ENCODE measurements at regions not wholly inside any gene's neighbourhood (a gene's known extent, or its start where the extent isn't known, plus 50 kb on each side); places are given as distances from the start of the nearest gene placed in this dataset.

DNA sequence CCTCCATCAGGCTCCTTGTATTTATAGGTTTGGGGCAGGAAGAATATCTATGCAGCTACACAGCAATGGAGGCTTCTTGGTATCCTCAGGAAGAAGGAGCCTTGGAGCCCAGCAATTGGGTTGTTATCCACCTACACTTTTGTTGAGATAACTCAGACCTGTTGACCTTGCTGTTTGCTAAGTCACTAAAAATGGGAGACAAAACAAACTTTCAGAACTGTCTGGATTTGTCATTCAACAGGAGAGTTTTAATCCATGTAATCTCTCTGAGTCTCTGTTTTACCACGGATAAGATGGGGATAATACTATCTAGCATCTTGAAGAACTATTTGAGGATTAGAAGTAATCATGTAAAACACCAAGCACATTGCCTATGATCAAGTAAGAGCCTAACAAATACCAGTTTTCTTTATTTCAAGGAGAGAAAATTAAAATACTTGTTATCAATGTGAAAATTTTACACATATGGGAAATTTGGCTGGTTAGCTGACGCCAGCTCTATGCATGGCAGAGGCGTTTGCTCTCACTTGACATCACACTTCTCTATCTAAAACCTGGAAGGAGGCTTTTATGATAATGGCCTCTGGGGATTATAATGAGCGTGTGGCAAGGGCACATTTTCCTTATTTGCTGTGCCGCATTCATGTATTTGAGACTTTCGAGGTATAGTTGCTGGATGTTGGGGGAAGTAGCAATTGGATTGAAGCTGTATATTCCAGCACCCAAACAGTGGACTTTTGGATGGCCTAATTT is 215.6 kb downstream of the PDCD6IP start:
- H3K27ac ChIP-seq = peak overlapping the region; percentile 93
- DNase-seq = peak; percentile 56
- no peak overlapping the region for H3K4me3 ChIP-seq (ENCODE audit: low read depth, low read length)
- H3K9me3 ChIP-seq (ENCODE audit: severe bottlenecking) = no peaks in the 10 kb centered on the region
- TF ChIP-seq, protein P1, sequence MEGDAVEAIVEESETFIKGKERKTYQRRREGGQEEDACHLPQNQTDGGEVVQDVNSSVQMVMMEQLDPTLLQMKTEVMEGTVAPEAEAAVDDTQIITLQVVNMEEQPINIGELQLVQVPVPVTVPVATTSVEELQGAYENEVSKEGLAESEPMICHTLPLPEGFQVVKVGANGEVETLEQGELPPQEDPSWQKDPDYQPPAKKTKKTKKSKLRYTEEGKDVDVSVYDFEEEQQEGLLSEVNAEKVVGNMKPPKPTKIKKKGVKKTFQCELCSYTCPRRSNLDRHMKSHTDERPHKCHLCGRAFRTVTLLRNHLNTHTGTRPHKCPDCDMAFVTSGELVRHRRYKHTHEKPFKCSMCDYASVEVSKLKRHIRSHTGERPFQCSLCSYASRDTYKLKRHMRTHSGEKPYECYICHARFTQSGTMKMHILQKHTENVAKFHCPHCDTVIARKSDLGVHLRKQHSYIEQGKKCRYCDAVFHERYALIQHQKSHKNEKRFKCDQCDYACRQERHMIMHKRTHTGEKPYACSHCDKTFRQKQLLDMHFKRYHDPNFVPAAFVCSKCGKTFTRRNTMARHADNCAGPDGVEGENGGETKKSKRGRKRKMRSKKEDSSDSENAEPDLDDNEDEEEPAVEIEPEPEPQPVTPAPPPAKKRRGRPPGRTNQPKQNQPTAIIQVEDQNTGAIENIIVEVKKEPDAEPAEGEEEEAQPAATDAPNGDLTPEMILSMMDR (IDR thresholded peaks at IDR 0.05; ENCODE audit: low read depth, low read length) = no peak
- H3K27me3 ChIP-seq (ENCODE audit: insufficient read depth, low read depth, severe bottlenecking) = no peaks in the 10 kb centered on the region
- no peaks in the 10 kb centered on the region for H3K36me3 ChIP-seq

DNA sequence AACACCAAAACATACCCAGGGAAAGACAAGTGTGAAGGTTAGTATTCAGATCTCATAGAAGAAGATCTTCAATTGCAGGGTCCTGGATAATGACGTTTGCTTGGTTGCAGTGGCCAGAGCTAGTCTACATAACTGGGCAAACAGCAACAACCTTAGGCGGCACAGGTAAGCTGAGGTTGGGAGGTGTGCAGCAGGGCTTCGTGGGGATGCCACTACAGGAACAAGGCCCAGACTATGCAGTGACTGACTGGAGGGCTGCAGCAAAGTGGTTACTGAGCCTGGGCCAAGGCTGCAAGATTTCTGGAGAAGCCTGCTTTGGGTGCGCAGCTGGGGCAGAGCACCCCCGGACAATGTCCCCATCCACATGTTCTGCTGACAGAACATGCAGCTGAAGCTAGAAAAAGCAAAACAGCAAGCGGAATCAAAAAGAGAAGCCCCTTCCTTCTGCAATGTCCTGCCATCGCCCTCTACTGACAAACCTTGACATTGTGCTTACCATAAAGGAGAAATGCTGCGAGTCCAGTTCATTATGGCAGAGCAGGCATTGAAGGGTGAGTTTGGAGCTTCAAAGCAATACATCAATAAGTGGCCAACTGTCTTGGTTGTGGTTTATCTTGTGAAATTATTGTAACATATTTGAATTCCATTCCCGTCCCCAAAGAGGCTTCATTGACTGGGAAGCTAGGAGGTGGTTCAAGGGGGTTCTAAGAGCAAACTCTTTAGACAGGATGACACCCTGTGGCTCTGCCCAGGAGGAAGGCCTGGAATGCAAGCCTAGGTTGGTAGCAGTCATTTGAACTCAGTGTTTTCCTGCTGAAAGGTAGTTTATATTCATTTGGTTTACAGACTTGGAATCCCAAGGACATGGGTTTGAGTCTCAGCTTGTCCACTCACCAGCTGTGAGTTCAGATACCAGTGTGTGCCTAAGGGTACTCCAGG is 217.0 kb downstream of the PDCD6IP start:
- H3K4me3 ChIP-seq (ENCODE audit: low read depth, low read length) = no peak overlapping the region
- peak; percentile 73 for DNase-seq
- no peaks in the 10 kb centered on the region for H3K9me3 ChIP-seq (ENCODE audit: severe bottlenecking)
- no peaks in the 10 kb centered on the region for H3K36me3 ChIP-seq
- no peaks in the 10 kb centered on the region for H3K27me3 ChIP-seq (ENCODE audit: insufficient read depth, low read depth, severe bottlenecking)
- TF ChIP-seq, protein P1 (IDR thresholded peaks at IDR 0.05; ENCODE audit: low read depth, low read length) = peak; percentile 77
- H3K27ac ChIP-seq = peak overlapping the region; percentile 93

DNA sequence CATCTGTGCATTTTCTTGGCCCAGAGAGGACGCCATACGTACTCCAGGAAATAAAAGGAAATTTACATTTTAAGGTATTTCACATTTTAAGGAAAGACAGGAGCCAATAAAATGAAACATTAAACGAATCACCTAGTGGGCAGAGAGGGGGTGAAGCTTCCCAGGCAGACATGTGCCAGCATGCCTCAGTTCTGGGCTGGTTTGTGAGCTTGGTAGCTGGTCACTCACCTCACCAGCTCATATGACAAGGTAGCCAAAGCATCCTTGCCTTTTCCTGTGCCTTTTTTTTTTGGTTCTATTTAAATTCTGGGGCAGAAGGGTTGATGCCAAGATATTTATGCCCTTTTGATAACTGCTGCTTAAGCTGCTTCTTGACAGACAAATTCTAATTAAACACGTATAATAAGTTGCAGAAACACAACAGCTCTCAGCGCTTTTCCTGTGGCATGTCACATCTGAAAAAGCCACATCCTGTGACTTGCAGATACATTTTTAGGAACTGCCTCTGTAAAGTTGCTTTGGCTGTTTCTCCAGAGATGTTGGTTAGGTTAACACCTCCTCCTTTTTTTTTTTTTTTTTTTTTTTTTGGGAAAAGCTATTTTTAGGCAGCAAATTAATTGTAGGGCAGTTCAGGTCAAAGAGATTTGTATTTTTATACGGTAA is 218.6 kb downstream of the PDCD6IP start:
- no peak for DNase-seq
- Histone ChIP-seq H3K27me3 (ENCODE audit: insufficient read depth, low read depth, severe bottlenecking) (no peaks in the 10 kb centered on the region), H3K36me3 (no peaks in the 10 kb centered on the region), H3K27ac (no peak overlapping the region), H3K9me3 (ENCODE audit: severe bottlenecking) (no peaks in the 10 kb centered on the region), H3K4me3 (ENCODE audit: low read depth, low read length) (no peak overlapping the region)
- TF ChIP-seq, protein P1 (IDR thresholded peaks at IDR 0.05; ENCODE audit: low read depth, low read length) = no peak

DNA sequence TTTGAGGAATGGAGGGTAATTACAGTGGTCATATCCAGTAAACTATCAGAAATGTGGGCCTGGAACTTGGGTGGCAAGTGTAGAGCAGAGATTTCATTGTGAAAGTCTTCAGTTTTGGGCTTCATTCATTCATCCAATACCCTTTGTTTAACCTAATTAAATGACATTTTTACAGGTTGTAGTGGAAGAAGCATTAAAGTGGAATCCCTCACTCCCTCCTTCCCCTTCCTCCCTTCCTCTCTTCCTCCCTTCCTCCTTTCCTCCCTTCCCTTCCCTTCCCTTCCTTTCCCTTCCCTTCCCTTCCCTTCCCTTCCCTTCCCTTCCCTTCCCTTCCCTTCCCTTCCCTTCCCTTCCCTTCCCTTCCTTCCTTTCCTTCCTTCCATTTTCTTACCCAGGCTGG is 219.3 kb downstream of the PDCD6IP start:
- TF ChIP-seq, protein P1 (IDR thresholded peaks at IDR 0.05; ENCODE audit: low read depth, low read length) = no peak
- DNase-seq = no peak
- Histone ChIP-seq H3K27ac (no peak overlapping the region), H3K27me3 (ENCODE audit: insufficient read depth, low read depth, severe bottlenecking) (no peaks in the 10 kb centered on the region), H3K4me3 (ENCODE audit: low read depth, low read length) (no peak overlapping the region), H3K9me3 (ENCODE audit: severe bottlenecking) (no peaks in the 10 kb centered on the region), H3K36me3 (no peaks in the 10 kb centered on the region)

DNA sequence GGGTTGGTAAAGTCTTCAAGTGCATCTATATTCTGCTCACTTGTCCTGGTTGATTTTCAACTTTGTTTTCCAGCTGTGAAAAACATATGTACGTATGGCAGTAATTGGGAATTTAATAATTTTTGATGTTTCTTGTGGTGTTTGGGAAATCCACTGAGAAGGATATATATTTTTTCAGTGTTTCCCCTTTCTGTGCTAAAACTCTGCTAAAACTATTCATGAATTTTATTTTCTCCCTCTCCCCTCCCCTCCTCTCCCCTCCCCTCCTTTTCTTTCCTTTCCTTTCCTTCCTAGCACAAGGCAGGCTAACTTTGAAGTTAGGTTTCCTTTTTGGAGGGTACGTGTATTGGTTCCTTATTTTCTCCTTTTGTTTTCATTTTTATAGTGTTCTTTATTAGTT is 220.7 kb downstream of the PDCD6IP start:
- H3K36me3 ChIP-seq = no peaks in the 10 kb centered on the region
- H3K27ac ChIP-seq = no peak overlapping the region
- H3K27me3 ChIP-seq (ENCODE audit: insufficient read depth, low read depth, severe bottlenecking) = no peaks in the 10 kb centered on the region
- TF ChIP-seq, protein P1 (IDR thresholded peaks at IDR 0.05; ENCODE audit: low read depth, low read length) = no peak
- no peaks in the 10 kb centered on the region for H3K9me3 ChIP-seq (ENCODE audit: severe bottlenecking)
- H3K4me3 ChIP-seq (ENCODE audit: low read depth, low read length) = no peak overlapping the region
- no peak for DNase-seq

All from WERI-Rb-1 (cell line).